ENCODE measurements at regions not wholly inside any gene's neighbourhood (a gene's known extent, or its start where the extent isn't known, plus 50 kb on each side); places are given as distances from the start of the nearest gene placed in this dataset.

GRCh38 chr3:160132226-160132625, 93.0 kb upstream of the C3orf80 start:
- no peak for DNase-seq

- peak; percentile 65 for DNase-seq
These were observed 91.5 kb upstream of the C3orf80 start for GRCh38 chr3:160133757-160134156.

- DNase-seq: no peak
These were observed 90.8 kb upstream of the C3orf80 start for GRCh38 chr3:160134454-160134853.

- DNase-seq: peak; percentile 81
These were observed 90.3 kb upstream of the C3orf80 start for GRCh38 chr3:160134964-160135363.

GRCh38 chr3:160135851-160136250, 89.4 kb upstream of the C3orf80 start:
- DNase-seq: peak; percentile 38

GRCh38 chr3:160136421-160136820, 88.8 kb upstream of the C3orf80 start:
- no peak for DNase-seq

GRCh38 chr3:160139291-160139690, 85.9 kb upstream of the C3orf80 start:
- DNase-seq: no peak

GRCh38 chr3:160140756-160141155, 84.5 kb upstream of the C3orf80 start:
- DNase-seq: peak; percentile 87

- DNase-seq: no peak
These were observed 83.6 kb upstream of the C3orf80 start for GRCh38 chr3:160141485-160142185.

- no peak for DNase-seq
These were observed 81.7 kb upstream of the C3orf80 start for GRCh38 chr3:160143482-160143881.

GRCh38 chr3:160150066-160150465, 75.2 kb upstream of the C3orf80 start:
- DNase-seq: no peak

GRCh38 chr3:160150525-160150924, 74.7 kb upstream of the C3orf80 start:
- DNase-seq: no peak

- DNase-seq: no peak
These were observed 72.6 kb upstream of the C3orf80 start for GRCh38 chr3:160152638-160153037.

GRCh38 chr3:160154033-160154432, 71.2 kb upstream of the C3orf80 start:
- DNase-seq: no peak

GRCh38 chr3:160154596-160154995, 70.6 kb upstream of the C3orf80 start:
- DNase-seq: no peak

GRCh38 chr3:160157321-160157720, 67.9 kb upstream of the C3orf80 start:
- no peak for DNase-seq

GRCh38 chr3:160159341-160159740, 65.9 kb upstream of the C3orf80 start:
- DNase-seq: no peak

GRCh38 chr3:160159806-160160205, 65.4 kb upstream of the C3orf80 start:
- DNase-seq: no peak

GRCh38 chr3:160161921-160162320, 63.3 kb upstream of the C3orf80 start:
- DNase-seq: no peak

- no peak for DNase-seq
These were observed 62.8 kb upstream of the C3orf80 start for GRCh38 chr3:160162440-160162839.

- DNase-seq: peak; percentile 77
These were observed 61.9 kb upstream of the C3orf80 start for GRCh38 chr3:160163229-160163878.

- DNase-seq: no peak
These were observed 57.0 kb upstream of the C3orf80 start for GRCh38 chr3:160168246-160168645.

- peak; percentile 40 for DNase-seq
These were observed 55.9 kb upstream of the C3orf80 start for GRCh38 chr3:160169139-160169976.
